ENCODE measurements at regions not wholly inside any gene's neighbourhood (a gene's known extent, or its start where the extent isn't known, plus 50 kb on each side); places are given as distances from the start of the nearest gene placed in this dataset.

GRCh38 chr6:166777096-166777630 lies 150.1 kb upstream of the RPS6KA2 start:
- no peak for DNase-seq (ENCODE audit: low read depth in 4 of 4, low spot score in 3 of 4)

DNA sequence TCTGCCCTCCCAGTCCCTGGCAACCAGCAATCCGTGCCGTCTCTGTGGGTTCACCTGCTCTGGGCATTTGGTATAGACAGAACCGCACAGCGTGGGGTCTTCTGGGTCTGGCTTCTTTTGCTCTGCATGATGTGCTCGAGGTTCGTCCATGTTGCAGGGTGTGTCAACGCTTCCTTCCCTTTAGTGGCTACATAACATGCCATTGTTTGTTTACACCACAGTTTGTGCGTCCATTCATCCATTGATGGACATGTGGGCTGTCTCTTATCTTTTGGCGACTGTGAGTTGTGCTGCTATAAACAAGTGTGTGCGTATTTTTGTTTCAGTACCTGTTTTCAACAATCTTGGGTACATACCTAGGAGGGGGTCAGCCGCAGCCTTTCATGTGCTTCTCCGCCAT lies 149.5 kb upstream of the RPS6KA2 start:
- DNase-seq (ENCODE audit: low read depth in 4 of 4, low spot score in 3 of 4) = no peak

- DNase-seq (ENCODE audit: low read depth in 4 of 4, low spot score in 3 of 4) = no peak
These were observed 148.8 kb upstream of the RPS6KA2 start for GRCh38 chr6:166775923-166776220.

DNA sequence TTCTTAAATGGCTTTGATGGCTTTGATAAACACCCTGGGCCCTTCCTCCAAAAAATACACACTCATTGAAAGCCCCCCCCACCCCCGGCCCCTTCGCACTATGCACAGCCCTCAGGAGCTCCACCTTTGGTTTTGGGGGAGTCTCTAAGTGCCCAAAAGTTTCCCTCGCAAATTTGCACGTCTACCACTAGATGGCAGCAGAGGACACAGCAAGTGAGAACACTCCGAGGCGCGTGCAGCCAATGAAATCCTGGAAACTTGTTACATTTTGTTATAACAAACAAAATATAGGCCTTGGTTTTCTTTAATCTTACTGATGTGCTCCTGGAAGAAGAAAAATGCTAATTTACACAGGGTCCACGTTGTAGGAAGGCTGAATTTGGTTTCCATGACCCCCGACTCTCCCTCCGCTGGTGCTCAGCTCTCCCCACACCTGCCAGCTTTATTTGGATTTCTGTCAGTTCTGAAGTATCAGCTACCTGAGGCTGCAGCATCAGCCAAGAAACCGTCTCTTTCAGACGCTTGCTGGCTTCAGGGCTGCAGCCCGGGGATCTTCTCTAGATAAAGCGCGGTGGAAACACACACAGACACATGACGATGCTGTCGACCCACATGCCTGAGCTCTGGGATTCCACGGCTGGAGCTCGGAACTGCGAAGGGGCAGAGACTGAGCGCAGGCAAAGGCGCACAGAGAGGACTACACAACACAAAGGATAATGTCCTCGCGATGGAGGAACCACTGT lies 148.3 kb upstream of the RPS6KA2 start:
- peak; percentile 58 to 74 (median 66) for DNase-seq (ENCODE audit: low read depth in 4 of 4, low spot score in 3 of 4)

- no peak for DNase-seq (ENCODE audit: low read depth in 4 of 4, low spot score in 3 of 4)
These were observed 147.7 kb upstream of the RPS6KA2 start for GRCh38 chr6:166774770-166775169.

DNA sequence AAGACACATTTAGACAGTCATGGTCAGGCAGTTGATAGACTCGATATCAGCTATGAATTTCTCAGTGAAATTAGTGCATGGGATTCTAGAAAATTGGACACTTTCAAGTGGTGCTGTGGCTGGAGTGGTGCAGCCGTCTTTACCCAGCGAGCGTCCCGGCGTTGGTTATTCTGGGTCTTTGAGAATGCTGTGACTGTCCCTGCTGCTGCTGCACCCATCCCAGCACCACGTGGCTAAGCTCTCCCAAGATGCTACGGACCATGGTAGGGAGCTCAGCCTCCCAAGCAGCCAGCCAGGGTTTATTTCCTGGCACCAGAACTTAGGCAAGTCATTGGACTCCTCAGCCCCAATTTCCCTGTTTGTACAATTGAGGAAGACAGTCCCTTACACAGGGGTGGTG lies 147.2 kb upstream of the RPS6KA2 start:
- DNase-seq (ENCODE audit: low read depth in 4 of 4, low spot score in 3 of 4) = no peak

GRCh38 chr6:166772518-166772917 lies 145.5 kb upstream of the RPS6KA2 start:
- DNase-seq (ENCODE audit: low read depth in 4 of 4, low spot score in 3 of 4) = no peak

DNA sequence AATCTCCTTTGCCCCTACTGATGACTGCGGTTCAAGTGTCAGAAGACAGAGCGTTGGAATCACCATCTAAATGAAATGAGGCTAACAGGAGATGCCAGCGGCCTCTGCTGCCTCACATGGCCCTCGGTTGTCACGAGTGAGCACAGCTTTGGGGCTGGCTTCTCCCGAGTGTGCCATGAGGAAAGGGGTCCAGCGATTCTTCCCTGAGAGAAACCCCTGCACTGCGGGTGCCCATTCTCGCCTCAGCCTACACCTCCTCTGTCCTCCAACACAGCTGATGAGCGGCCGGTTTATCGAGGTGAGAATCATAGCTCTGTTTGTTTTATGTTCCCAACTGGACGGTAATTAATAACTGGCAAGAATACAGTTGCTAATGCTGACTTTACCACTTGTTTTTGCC lies 144.7 kb upstream of the RPS6KA2 start:
- DNase-seq (ENCODE audit: low read depth in 4 of 4, low spot score in 3 of 4) = no peak

DNA sequence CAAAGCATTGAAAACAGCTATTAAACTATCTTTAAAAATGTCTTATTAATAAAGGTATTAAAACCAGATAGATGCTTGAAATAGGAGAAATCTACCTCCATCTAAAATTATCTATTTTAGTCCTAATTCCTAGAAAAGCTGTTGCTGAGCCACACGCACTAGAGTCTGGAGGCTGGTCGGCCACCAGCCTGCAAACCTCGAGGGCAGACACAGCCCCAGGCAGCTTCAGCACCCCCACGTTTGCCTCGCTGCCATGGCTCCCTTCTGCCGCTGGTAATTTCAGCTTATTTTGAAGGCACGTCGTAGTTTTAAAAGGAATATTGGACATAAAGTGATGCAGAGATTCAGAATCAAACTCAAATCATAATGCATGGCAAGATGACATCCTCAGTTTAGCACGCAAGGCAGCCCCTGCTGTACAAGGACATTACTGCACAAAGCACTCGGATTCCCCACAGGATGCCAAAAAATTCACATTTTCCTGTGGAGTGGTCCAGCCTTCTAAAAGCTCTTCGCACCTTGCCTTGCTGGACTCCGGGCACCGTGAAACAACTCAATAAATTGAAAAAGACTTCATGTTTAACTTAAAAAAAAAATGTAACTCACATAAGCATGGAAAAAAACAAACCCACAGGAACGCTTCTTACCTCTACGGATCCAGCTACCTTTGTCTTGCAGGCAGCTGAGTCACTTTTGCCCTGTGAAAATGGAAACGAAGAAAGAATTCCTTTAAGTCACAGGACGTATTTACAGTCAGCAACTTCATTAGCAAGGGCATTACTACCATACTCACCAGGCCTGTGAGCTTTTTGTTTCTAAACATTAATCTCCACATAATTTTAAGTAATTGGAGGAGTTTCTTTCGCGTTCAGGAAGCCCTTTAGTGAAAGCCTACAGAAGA lies 143.4 kb upstream of the RPS6KA2 start:
- no peak for DNase-seq (ENCODE audit: low read depth in 4 of 4, low spot score in 3 of 4)

DNA sequence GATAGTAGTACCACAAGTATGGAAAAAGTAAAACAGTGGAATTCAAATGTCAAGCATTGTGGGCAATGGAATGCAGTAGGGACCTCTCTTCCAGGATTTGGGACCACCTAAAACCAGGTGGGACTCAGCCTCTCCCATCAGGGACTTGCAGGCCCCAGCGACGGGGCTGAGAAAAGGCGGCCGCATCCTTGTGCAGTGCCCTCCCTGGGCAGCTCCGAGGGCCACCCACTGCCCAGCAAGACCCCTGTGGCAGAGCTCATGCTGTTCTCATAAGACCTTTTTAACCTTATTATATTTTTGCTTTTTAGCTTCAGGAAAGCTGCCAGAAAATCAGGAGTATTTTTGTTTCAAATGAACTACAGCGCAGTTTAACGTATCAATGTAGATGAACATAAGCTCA lies 142.6 kb upstream of the RPS6KA2 start:
- no peak for DNase-seq (ENCODE audit: low read depth in 4 of 4, low spot score in 3 of 4)

GRCh38 chr6:166768761-166769160 lies 141.7 kb upstream of the RPS6KA2 start:
- no peak for DNase-seq (ENCODE audit: low read depth in 4 of 4, low spot score in 3 of 4)

- DNase-seq (ENCODE audit: low read depth in 4 of 4, low spot score in 3 of 4) = no peak
These were observed 140.2 kb upstream of the RPS6KA2 start for GRCh38 chr6:166767230-166767629.

GRCh38 chr6:166766769-166767168 lies 139.7 kb upstream of the RPS6KA2 start:
- no peak for DNase-seq (ENCODE audit: low read depth in 4 of 4, low spot score in 3 of 4)

DNA sequence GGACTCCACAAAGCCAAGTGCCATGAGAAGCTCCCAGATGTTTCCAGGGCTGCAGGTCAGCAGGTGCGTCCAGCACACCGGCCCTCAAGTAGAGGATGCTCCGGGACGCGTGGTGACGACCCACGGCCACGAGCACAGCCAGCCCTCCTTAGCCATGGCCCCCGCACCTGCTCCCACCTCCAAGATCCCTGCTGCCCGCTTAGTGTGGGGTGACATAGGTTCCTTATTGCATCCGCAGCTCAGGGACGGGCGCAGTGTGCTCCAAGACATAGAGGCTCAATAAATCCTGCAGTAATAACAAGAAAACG lies 138.1 kb upstream of the RPS6KA2 start:
- no peak for DNase-seq (ENCODE audit: low read depth in 4 of 4, low spot score in 3 of 4)

GRCh38 chr6:166764473-166765233 lies 137.6 kb upstream of the RPS6KA2 start:
- DNase-seq (ENCODE audit: low read depth in 4 of 4, low spot score in 3 of 4) = no peak

GRCh38 chr6:166763606-166764472 lies 136.8 kb upstream of the RPS6KA2 start:
- DNase-seq (ENCODE audit: low read depth in 4 of 4, low spot score in 3 of 4) = no peak

DNA sequence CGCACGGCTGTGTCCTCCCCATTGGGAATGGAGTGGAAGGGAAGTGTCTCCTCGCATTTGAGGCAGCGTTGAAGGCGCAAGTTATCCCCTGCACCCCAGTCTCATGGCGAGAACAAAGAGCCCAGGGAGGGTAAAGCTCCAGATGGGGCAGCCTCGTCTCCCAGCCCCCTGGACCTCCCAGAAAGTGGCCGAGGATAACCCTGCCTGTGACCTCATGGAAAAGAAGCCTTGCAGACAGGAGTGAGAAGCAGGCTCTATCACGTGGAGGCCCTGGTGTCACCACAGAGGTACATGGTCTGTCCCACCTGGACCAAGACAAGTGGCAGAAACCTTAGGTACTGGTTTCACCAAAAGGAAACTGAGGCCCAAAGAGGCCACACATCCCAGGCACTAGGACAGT lies 134.8 kb upstream of the RPS6KA2 start:
- no peak for DNase-seq (ENCODE audit: low read depth in 4 of 4, low spot score in 3 of 4)

GRCh38 chr6:166760288-166760687 lies 133.2 kb upstream of the RPS6KA2 start:
- no peak for DNase-seq (ENCODE audit: low read depth in 4 of 4, low spot score in 3 of 4)

GRCh38 chr6:166758136-166758704 lies 131.2 kb upstream of the RPS6KA2 start:
- no peak for DNase-seq (ENCODE audit: low read depth in 4 of 4, low spot score in 3 of 4)
